ENCODE measurements at regions not wholly inside any gene's neighbourhood (a gene's known extent, or its start where the extent isn't known, plus 50 kb on each side); places are given as distances from the start of the nearest gene placed in this dataset.

GRCh38 chr2:159854481-159854880 is 56.5 kb upstream of the CD302 start:
- no peak for TF ChIP-seq EZH2phosphoT487 (IDR thresholded peaks at IDR 0.05; ENCODE audit: borderline replicate concordance)
- no peak for TF ChIP-seq CTCF (conservative IDR thresholded peaks at IDR 0.05; ENCODE audit: low read length)

All from Loucy (cell line).